Uterus (tissue), 2 donors: ENCODE measurements at regions not wholly inside any gene's neighbourhood (a gene's known extent, or its start where the extent isn't known, plus 50 kb on each side); places are given as distances from the start of the nearest gene placed in this dataset.

Source experiments
- CTCF ChIP-seq, 4 experiments: fragments of 200-600 bp in 2 of 4; fragments of 450-650 bp in 2 of 4; sonication (generic) in 2 of 4; IDR thresholded peaks; one replicate each; pipeline ENCODE4 v1.5.1; 2016 to 2019; ENCODE audit warnings: antibody characterized with exemption in 4 of 4, mild to moderate bottlenecking in 2 of 4, moderate library complexity in 1 of 4
- POLR2A ChIP-seq, 2 donors: fragments of 450-650 bp; IDR thresholded peaks; one replicate each; pipeline ENCODE4 v1.6.1; 2016; ENCODE audit warnings: antibody characterized with exemption in 2 of 2, mild to moderate bottlenecking in 1 of 2, moderate library complexity in 1 of 2

DNA sequence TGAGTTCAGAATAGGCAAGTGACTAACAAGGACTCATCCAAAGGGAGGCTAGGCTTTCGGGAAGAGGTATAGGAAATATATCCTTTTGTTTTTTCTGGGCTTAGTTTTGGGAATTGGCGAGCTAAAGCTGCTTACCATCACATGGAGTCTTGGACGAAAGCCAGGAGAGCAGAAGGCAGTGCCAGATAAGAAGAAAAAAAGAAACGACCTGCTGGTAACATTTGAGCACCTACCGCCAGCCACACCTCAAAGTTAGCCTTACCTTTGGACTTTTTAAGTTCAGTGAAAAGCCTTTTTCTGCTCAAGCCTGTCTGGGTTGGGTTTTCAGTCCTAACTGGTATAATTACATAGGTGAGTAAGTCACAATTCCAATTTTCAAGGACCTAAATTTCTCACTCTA lies 85.1 kb upstream of the LCORL start:
- no peak for TF ChIP-seq CTCF (IDR thresholded peaks at IDR 0.05)
- no peak for TF ChIP-seq POLR2A (IDR thresholded peaks at IDR 0.05)
